ENCODE measurements at regions not wholly inside any gene's neighbourhood (a gene's known extent, or its start where the extent isn't known, plus 50 kb on each side); places are given as distances from the start of the nearest gene placed in this dataset.

- no peak for DNase-seq
- H3K9me3 ChIP-seq (replicated peaks in 1 of 2; ENCODE audit: control insufficient read depth in 1 of 2, insufficient read depth in 1 of 2, low read length in 2 of 2) = no peaks in the 10 kb centered on the region
- H3K36me3 ChIP-seq (replicated peaks in 1 of 2; ENCODE audit: control insufficient read depth in 1 of 2, insufficient read depth in 2 of 2, low read length in 2 of 2) = no peaks in the 10 kb centered on the region
- H3K4me3 ChIP-seq (replicated peaks in 1 of 3; ENCODE audit: low read depth in 2 of 3, low read length in 3 of 3) = no peak overlapping the region
- no peaks in the 10 kb centered on the region for H3K27me3 Mint-ChIP-seq (ENCODE audit: low read depth in 3 of 3)
- H3K4me1 ChIP-seq (ENCODE audit: control insufficient read depth in 1 of 2, insufficient read depth in 2 of 2, low read length in 2 of 2) = no peaks in the 10 kb centered on the region
- no peaks in the 10 kb centered on the region for H4K20me1 ChIP-seq (ENCODE audit: insufficient read depth, low read length)
- no peaks in the 10 kb centered on the region for H3K79me2 ChIP-seq (ENCODE audit: insufficient read depth, low read length)
- H3K4me2 ChIP-seq (replicated peaks; ENCODE audit: extremely low read depth, low read length, poor library complexity, severe bottlenecking) = no peak overlapping the region
- H3K9me3 Mint-ChIP-seq = peaks cover 0 to 3% (median 0%) of the 10 kb centered on the region in 7 donors
- no peak for TF ChIP-seq CTCF (IDR thresholded peaks at IDR 0.05)
- intact Hi-C loops (cut with micrococcal nuclease) = no loop called here
- H3K4me1 Mint-ChIP-seq = no peaks in the 10 kb centered on the region
- no peaks in the 10 kb centered on the region for H3K36me3 Mint-ChIP-seq
- no peak overlapping the region for H3K4me3 Mint-ChIP-seq
- H3K27me3 ChIP-seq (ENCODE audit: control insufficient read depth in 2 of 2, insufficient read depth in 2 of 2, low read length in 2 of 2) = no peaks in the 10 kb centered on the region
- no peak overlapping the region for H3K27ac Mint-ChIP-seq
- H3K27ac ChIP-seq (ENCODE audit: low read depth in 1 of 2, low read length in 2 of 2) = no peak overlapping the region
- no peak overlapping the region for H2AFZ ChIP-seq (ENCODE audit: insufficient read depth, low read depth, low read length, poor library complexity, severe bottlenecking)
- WGBS (ENCODE audit: insufficient coverage) = no CpG with 5 or more reads among the region's 7 CpGs
- H3K9ac ChIP-seq (ENCODE audit: insufficient read depth, low read length, poor library complexity, severe bottlenecking) = no peak overlapping the region
These were observed 107.0 kb downstream of the AGTR2 start for GRCh38 chrX:116277351-116278225.

GRCh38 chrX:116278826-116279225, 108.3 kb downstream of the AGTR2 start:
- Histone ChIP-seq H3K36me3 (replicated peaks in 1 of 2; ENCODE audit: control insufficient read depth in 1 of 2, insufficient read depth in 2 of 2, low read length in 2 of 2) (no peaks in the 10 kb centered on the region), H3K79me2 (ENCODE audit: insufficient read depth, low read length) (no peaks in the 10 kb centered on the region), H4K20me1 (ENCODE audit: insufficient read depth, low read length) (no peaks in the 10 kb centered on the region), H3K4me2 (replicated peaks; ENCODE audit: extremely low read depth, low read length, poor library complexity, severe bottlenecking) (no peak overlapping the region), H2AFZ (ENCODE audit: insufficient read depth, low read depth, low read length, poor library complexity, severe bottlenecking) (no peak overlapping the region), H3K27ac (ENCODE audit: low read depth in 1 of 2, low read length in 2 of 2) (no peak overlapping the region), H3K4me1 (ENCODE audit: control insufficient read depth in 1 of 2, insufficient read depth in 2 of 2, low read length in 2 of 2) (no peaks in the 10 kb centered on the region), H3K4me3 (replicated peaks in 1 of 3; ENCODE audit: low read depth in 2 of 3, low read length in 3 of 3) (no peak overlapping the region), H3K9ac (ENCODE audit: insufficient read depth, low read length, poor library complexity, severe bottlenecking) (no peak overlapping the region), H3K9me3 (replicated peaks in 1 of 2; ENCODE audit: control insufficient read depth in 1 of 2, insufficient read depth in 1 of 2, low read length in 2 of 2) (no peaks in the 10 kb centered on the region), H3K27me3 (ENCODE audit: control insufficient read depth in 2 of 2, insufficient read depth in 2 of 2, low read length in 2 of 2) (no peaks in the 10 kb centered on the region)
- peaks cover 0 to 3% (median 0%) of the 10 kb centered on the region in 7 donors for H3K9me3 Mint-ChIP-seq
- no peak for TF ChIP-seq CTCF (IDR thresholded peaks at IDR 0.05)
- no peak overlapping the region for H3K4me3 Mint-ChIP-seq
- no peaks in the 10 kb centered on the region for H3K27me3 Mint-ChIP-seq (ENCODE audit: low read depth in 3 of 3)
- no peak for DNase-seq
- no peaks in the 10 kb centered on the region for H3K4me1 Mint-ChIP-seq
- no peaks in the 10 kb centered on the region for H3K36me3 Mint-ChIP-seq
- WGBS (ENCODE audit: insufficient coverage) = no CpG with 5 or more reads among the region's 3 CpGs
- no peak overlapping the region for H3K27ac Mint-ChIP-seq
- intact Hi-C loops (cut with micrococcal nuclease) = no loop called here

Data from CD14-positive monocyte (primary cell).